ENCODE measurements at regions not wholly inside any gene's neighbourhood (a gene's known extent, or its start where the extent isn't known, plus 50 kb on each side); places are given as distances from the start of the nearest gene placed in this dataset.

DNA sequence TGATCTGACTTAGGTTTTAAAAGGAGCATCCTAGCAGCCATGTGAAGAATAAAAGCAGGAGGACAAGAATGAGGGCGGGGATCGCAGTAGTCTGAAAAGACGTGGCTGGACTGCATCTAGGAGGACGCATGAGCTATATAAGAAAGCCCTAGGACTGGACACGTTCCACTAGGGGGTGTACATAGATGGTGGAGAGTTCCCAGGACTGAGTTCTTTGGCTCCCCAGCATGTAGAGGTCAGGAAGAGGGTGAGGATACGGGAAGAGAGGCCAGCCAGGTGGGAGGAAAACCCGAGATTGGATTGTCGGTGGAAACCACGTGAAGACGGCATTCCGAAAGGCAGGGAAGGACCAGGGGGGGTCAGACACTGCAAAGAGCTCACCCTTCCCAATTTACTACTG is 64.2 kb upstream of the CFAP161 start (continued):
- TF ChIP-seq SP2 (IDR thresholded peaks at IDR 0.05; ENCODE audit: extremely low read depth, low read depth, low read length, poor library complexity, severe bottlenecking) (no peak), ARNT (IDR thresholded peaks at IDR 0.05) (no peak), KAT2B (IDR thresholded peaks at IDR 0.05; ENCODE audit: low read depth, low read length) (no peak), ZC3H8 (IDR thresholded peaks at IDR 0.05) (no peak), SRSF7 (optimal IDR thresholded peaks at IDR 0.05; ENCODE audit: low read depth, low read length) (no peak), DNMT1 (IDR thresholded peaks at IDR 0.05) (no peak), NR1H2 (CRISPR knock-in tag; IDR thresholded peaks at IDR 0.05) (no peak), BCOR (IDR thresholded peaks at IDR 0.05) (no peak), PTBP1 (IDR thresholded peaks at IDR 0.05; ENCODE audit: low read depth, low read length) (no peak), RBM14 (IDR thresholded peaks at IDR 0.05; ENCODE audit: borderline replicate concordance, insufficient read depth, low read depth, low read length) (no peak), KLF16 (IDR thresholded peaks at IDR 0.05) (no peak), TBP (optimal IDR thresholded peaks at IDR 0.05; ENCODE audit: low read depth, low read length) (no peak), MAZ (CRISPR knock-in tag; conservative IDR thresholded peaks at IDR 0.05 in 1 of 2, IDR thresholded peaks at IDR 0.05 in 1 of 2) (peak in 1 of 2 experiments; percentile 36; a peak in 1 of 4 replicates)
- TF ChIP-seq, protein P1, sequence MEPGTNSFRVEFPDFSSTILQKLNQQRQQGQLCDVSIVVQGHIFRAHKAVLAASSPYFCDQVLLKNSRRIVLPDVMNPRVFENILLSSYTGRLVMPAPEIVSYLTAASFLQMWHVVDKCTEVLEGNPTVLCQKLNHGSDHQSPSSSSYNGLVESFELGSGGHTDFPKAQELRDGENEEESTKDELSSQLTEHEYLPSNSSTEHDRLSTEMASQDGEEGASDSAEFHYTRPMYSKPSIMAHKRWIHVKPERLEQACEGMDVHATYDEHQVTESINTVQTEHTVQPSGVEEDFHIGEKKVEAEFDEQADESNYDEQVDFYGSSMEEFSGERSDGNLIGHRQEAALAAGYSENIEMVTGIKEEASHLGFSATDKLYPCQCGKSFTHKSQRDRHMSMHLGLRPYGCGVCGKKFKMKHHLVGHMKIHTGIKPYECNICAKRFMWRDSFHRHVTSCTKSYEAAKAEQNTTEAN (CRISPR knock-in tag; IDR thresholded peaks at IDR 0.05) = no peak
- TF ChIP-seq, protein P2, sequence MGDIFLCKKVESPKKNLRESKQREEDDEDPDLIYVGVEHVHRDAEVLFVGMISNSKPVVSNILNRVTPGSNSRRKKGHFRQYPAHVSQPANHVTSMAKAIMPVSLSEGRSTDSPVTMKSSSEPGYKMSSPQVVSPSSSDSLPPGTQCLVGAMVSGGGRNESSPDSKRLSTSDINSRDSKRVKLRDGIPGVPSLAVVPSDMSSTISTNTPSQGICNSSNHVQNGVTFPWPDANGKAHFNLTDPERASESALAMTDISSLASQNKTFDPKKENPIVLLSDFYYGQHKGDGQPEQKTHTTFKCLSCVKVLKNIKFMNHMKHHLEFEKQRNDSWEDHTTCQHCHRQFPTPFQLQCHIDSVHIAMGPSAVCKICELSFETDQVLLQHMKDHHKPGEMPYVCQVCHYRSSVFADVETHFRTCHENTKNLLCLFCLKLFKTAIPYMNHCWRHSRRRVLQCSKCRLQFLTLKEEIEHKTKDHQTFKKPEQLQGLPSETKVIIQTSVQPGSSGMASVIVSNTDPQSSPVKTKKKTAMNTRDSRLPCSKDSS (IDR thresholded peaks at IDR 0.05; ENCODE audit: low read depth, partially characterized antibody) = no peak
- TF ChIP-seq, protein P3, sequence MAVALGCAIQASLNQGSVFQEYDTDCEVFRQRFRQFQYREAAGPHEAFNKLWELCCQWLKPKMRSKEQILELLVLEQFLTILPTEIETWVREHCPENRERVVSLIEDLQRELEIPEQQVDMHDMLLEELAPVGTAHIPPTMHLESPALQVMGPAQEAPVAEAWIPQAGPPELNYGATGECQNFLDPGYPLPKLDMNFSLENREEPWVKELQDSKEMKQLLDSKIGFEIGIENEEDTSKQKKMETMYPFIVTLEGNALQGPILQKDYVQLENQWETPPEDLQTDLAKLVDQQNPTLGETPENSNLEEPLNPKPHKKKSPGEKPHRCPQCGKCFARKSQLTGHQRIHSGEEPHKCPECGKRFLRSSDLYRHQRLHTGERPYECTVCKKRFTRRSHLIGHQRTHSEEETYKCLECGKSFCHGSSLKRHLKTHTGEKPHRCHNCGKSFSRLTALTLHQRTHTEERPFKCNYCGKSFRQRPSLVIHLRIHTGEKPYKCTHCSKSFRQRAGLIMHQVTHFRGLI (CRISPR knock-in tag; IDR thresholded peaks at IDR 0.05) = no peak
- TF ChIP-seq, protein P4, sequence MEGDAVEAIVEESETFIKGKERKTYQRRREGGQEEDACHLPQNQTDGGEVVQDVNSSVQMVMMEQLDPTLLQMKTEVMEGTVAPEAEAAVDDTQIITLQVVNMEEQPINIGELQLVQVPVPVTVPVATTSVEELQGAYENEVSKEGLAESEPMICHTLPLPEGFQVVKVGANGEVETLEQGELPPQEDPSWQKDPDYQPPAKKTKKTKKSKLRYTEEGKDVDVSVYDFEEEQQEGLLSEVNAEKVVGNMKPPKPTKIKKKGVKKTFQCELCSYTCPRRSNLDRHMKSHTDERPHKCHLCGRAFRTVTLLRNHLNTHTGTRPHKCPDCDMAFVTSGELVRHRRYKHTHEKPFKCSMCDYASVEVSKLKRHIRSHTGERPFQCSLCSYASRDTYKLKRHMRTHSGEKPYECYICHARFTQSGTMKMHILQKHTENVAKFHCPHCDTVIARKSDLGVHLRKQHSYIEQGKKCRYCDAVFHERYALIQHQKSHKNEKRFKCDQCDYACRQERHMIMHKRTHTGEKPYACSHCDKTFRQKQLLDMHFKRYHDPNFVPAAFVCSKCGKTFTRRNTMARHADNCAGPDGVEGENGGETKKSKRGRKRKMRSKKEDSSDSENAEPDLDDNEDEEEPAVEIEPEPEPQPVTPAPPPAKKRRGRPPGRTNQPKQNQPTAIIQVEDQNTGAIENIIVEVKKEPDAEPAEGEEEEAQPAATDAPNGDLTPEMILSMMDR (IDR thresholded peaks at IDR 0.05 in 2 of 3, conservative IDR thresholded peaks at IDR 0.05 in 1 of 3; ENCODE audit: insufficient read depth in 2 of 3, low read depth in 1 of 3, low read length in 3 of 3) = peak; percentile 49 to 55 (median 51); a peak in 5 of 6 replicates
